PC-3 (cell line): ENCODE measurements at regions not wholly inside any gene's neighbourhood (a gene's known extent, or its start where the extent isn't known, plus 50 kb on each side); places are given as distances from the start of the nearest gene placed in this dataset.

ENCODE experiments used
- ATAC-seq: fragments of 200-7000 bp; cut with Tn5 transposase; 2 replicates; pipeline ENCODE4 v1.9.1; 2020; ENCODE audit warnings: mild to moderate bottlenecking, moderate library complexity
- BruUV-seq: library from RNA; stranded (reverse); fragments of 400-500 nt; replicated peaks from 2 replicates; lab custom pipeline; 2021; lab: Mats Ljungman, UMichigan
- CTCF ChIA-PET: fragments of 300-600 bp; sonication (Branson Sonifier 250); formaldehyde crosslinking; loops from one replicate; lab custom pipeline; 2022; ENCODE audit warnings: antibody characterized with exemption; lab: Charles Lee
- POLR2A ChIA-PET: fragments of 300-600 bp; sonication (Branson Sonifier 250); formaldehyde crosslinking; loops from one replicate; lab custom pipeline; 2022; ENCODE audit warnings: antibody characterized with exemption; ENCODE audit not compliant: unreplicated experiment; lab: Charles Lee
- DNase-seq: peaks from one replicate; pipeline ENCODE4 v3.0.0-alpha.2; 2015
- H2AFZ ChIP-seq: fragments of 300-600 bp; sonication (generic); 2 replicates; pipeline ENCODE4 v1.6.0; 2016; ENCODE audit warnings: antibody characterized with exemption, low read length
- H3F3A ChIP-seq: fragments of 300-600 bp; sonication (generic); one replicate; pipeline ENCODE4 v1.6.0; 2017; ENCODE audit warnings: antibody characterized with exemption, low read length, control low read depth, mild to moderate bottlenecking; ENCODE audit not compliant: unreplicated experiment
- H3K27ac ChIP-seq: fragments of 300-600 bp; sonication (generic); 2 replicates; pipeline ENCODE4 v1.5.1; 2016; ENCODE audit warnings: mild to moderate bottlenecking, low read length
- H3K27me3 ChIP-seq: fragments of 300-600 bp; sonication (generic); 2 replicates; pipeline ENCODE4 v1.6.1; 2016; ENCODE audit warnings: low read length, mixed read lengths
- H3K36me3 ChIP-seq: fragments of 300-600 bp; sonication (generic); 2 replicates; pipeline ENCODE4 v1.6.1; 2016; ENCODE audit warnings: low read depth, mixed run types, low read length, mixed read lengths
- H3K4me1 ChIP-seq: fragments of 300-600 bp; sonication (generic); 2 replicates; pipeline ENCODE4 v1.5.1; 2016; ENCODE audit warnings: low read length; ENCODE audit not compliant: insufficient read depth
- H3K4me2 ChIP-seq: fragments of 300-600 bp; sonication (generic); 2 replicates; pipeline ENCODE4 v1.6.0; 2016; ENCODE audit warnings: low read length
- H3K4me3 ChIP-seq: fragments of 300-600 bp; sonication (generic); 2 replicates; pipeline ENCODE4 v1.5.1; 2016; ENCODE audit warnings: mild to moderate bottlenecking, low read length, mixed read lengths
- H3K79me2 ChIP-seq: fragments of 300-600 bp; sonication (generic); 2 replicates; pipeline ENCODE4 v1.6.1; 2017; ENCODE audit warnings: low read length, mixed read lengths
- H3K9ac ChIP-seq: fragments of 300-600 bp; sonication (generic); 2 replicates; pipeline ENCODE4 v1.6.0; 2016; ENCODE audit warnings: mild to moderate bottlenecking, low read length
- H3K9me2 ChIP-seq: fragments of 300-600 bp; sonication (generic); replicated peaks from 2 replicates; pipeline ENCODE4 v1.6.1; 2016; ENCODE audit warnings: mixed run types, low read length, mixed read lengths
- H3K9me3 ChIP-seq: fragments of 300-600 bp; sonication (generic); 2 replicates; pipeline ENCODE4 v1.6.1; 2016; ENCODE audit warnings: low read length, mixed read lengths
- H4K20me1 ChIP-seq: fragments of 300-600 bp; sonication (generic); 2 replicates; pipeline ENCODE4 v1.6.1; 2016; ENCODE audit warnings: low read length, mixed read lengths
- EZH2 ChIP-seq: fragments of 300-600 bp; sonication (generic); IDR thresholded peaks from one replicate; pipeline ENCODE4 v1.6.1; 2017; ENCODE audit warnings: antibody characterized with exemption, mild to moderate bottlenecking, low read length; ENCODE audit not compliant: unreplicated experiment
- EZH2phosphoT487 ChIP-seq: fragments of 300-600 bp; sonication (generic); IDR thresholded peaks from 2 replicates; pipeline ENCODE4 v1.6.1; 2018; ENCODE audit warnings: mild to moderate bottlenecking, antibody characterized with exemption, low read length, borderline replicate concordance
- intact Hi-C: fragments of 100-400 bp; cut with micrococcal nuclease; formaldehyde crosslinking; loops from 2 replicates; pipeline ENCODE4 v1.9.0; 2023
- TF ChIP-seq, protein P1 (sequence below): fragments of 300-600 bp; sonication (generic); conservative IDR thresholded peaks from 2 replicates; pipeline ENCODE4 v1.5.1; 2017; ENCODE audit warnings: antibody characterized with exemption, low read depth, mild to moderate bottlenecking, low read length

DNA sequence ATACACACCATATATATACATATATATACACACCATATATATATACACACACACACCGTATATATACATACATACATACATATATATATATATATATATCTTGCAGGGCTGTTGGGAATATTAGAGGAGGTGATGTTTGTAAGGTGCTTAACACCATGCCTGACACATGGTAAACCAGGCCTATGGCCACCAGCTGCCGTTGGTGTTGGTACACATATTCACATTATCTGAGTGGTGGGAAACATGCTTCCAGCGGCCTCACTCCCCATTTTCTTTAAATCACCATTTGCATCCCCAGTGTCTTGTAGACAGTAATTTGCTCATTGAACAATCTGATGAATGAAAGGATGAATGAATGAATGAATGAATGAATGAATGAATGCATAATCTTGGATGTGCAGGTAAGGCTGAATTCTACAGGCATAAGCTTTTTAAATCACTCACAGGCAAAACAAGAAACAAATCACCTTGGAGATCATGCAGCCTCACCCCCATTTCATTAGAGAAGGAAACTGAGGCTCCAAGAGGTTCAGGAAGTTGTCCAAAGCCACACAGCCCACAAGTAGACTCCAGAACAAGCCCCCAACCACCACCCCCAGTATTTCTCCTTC lies 527.8 kb downstream of the MIAT start:
- H3K9me2 ChIP-seq, result no peaks in the 10 kb centered on the region
- intact Hi-C loops, result no loop called here
- no peaks in the 10 kb centered on the region for H3K36me3 ChIP-seq
- H3K9me3 ChIP-seq, result no peaks in the 10 kb centered on the region
- H3K4me2 ChIP-seq, result no peak overlapping the region
- BruUV-seq, result no TSS peak
- H3F3A ChIP-seq, result no peaks in the 10 kb centered on the region
- TF ChIP-seq, protein P1, sequence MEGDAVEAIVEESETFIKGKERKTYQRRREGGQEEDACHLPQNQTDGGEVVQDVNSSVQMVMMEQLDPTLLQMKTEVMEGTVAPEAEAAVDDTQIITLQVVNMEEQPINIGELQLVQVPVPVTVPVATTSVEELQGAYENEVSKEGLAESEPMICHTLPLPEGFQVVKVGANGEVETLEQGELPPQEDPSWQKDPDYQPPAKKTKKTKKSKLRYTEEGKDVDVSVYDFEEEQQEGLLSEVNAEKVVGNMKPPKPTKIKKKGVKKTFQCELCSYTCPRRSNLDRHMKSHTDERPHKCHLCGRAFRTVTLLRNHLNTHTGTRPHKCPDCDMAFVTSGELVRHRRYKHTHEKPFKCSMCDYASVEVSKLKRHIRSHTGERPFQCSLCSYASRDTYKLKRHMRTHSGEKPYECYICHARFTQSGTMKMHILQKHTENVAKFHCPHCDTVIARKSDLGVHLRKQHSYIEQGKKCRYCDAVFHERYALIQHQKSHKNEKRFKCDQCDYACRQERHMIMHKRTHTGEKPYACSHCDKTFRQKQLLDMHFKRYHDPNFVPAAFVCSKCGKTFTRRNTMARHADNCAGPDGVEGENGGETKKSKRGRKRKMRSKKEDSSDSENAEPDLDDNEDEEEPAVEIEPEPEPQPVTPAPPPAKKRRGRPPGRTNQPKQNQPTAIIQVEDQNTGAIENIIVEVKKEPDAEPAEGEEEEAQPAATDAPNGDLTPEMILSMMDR, result no peak
- TF ChIP-seq EZH2phosphoT487, result no peak
- TF ChIP-seq EZH2, result no peak
- no peaks in the 10 kb centered on the region for H3K4me1 ChIP-seq
- ChIA-PET POLR2A (no interaction called here), CTCF (no interaction called here)
- no peaks in the 10 kb centered on the region for H3K27me3 ChIP-seq
- H2AFZ ChIP-seq, result no peak overlapping the region
- H3K27ac ChIP-seq, result no peak overlapping the region
- DNase-seq (no peak), ATAC-seq (no peak)
- no peak overlapping the region for H3K4me3 ChIP-seq
- no peaks in the 10 kb centered on the region for H4K20me1 ChIP-seq
- no peak overlapping the region for H3K9ac ChIP-seq
- H3K79me2 ChIP-seq, result no peaks in the 10 kb centered on the region

DNA sequence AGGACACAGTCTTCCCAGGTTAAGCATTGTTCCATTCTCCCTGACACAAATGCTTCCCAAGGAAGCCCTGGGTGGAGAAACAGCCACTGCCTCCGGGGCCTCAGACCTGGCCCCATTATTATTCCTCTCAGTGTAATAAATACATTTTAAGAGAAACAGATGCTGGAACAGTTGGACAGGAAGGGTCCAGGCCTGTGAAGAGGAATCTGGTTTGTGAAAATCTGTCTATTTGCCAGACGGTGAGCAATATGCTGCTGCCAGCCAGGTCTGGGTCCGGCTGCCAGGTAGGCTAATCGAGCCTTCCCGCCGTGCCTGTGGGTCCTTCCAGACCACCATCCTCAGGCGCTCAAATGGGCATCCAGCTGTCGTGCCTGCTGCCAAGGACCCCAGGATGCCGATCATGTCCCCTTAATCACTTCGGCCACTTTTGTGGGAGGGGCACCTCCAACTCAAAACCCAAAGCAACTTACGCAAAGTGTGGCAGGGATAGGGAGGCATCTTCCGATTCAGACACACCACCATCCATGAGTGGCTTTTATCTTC lies 528.4 kb downstream of the MIAT start:
- TF ChIP-seq EZH2phosphoT487 (no peak), EZH2 (no peak)
- TF ChIP-seq, protein P1, result no peak
- ATAC-seq, result no peak
- CTCF ChIA-PET, result no interaction called here
- H3K9me3 ChIP-seq, result no peaks in the 10 kb centered on the region
- H3K9me2 ChIP-seq, result no peaks in the 10 kb centered on the region
- BruUV-seq, result no TSS peak
- no peaks in the 10 kb centered on the region for H3K79me2 ChIP-seq
- POLR2A ChIA-PET, result no interaction called here
- no peak overlapping the region for H3K4me2 ChIP-seq
- H3K9ac ChIP-seq, result no peak overlapping the region
- intact Hi-C loops, result no loop called here
- no peaks in the 10 kb centered on the region for H3K36me3 ChIP-seq
- no peaks in the 10 kb centered on the region for H4K20me1 ChIP-seq
- H3F3A ChIP-seq, result no peaks in the 10 kb centered on the region
- H3K4me1 ChIP-seq, result no peaks in the 10 kb centered on the region
- H3K4me3 ChIP-seq, result no peak overlapping the region
- no peak overlapping the region for H3K27ac ChIP-seq
- no peak for DNase-seq
- H3K27me3 ChIP-seq, result no peaks in the 10 kb centered on the region
- H2AFZ ChIP-seq, result no peak overlapping the region

DNA sequence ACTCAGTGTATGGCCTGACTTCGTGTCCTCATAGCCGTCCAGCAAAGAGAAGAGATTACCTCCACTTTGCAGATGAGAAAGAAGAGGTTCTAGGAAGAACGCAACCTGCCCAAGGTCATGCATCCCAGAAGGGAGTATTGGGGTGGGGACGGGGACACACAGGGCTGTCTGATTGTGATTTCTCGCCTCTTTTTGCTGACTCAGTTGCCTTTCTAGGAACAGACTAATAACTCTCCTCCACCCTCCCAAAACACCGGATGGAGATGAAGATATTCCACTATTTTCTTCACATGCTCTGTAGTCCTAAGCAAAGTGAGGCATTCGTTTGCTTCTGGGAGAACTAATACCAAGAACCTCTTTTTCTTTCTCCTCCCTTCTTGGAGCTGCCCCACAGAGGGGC lies 529.3 kb downstream of the MIAT start:
- no peaks in the 10 kb centered on the region for H3K79me2 ChIP-seq
- intact Hi-C loops, result no loop called here
- no peaks in the 10 kb centered on the region for H4K20me1 ChIP-seq
- no peak overlapping the region for H3K27ac ChIP-seq
- no peak overlapping the region for H3K9ac ChIP-seq
- CTCF ChIA-PET, result no interaction called here
- DNase-seq (no peak), ATAC-seq (no peak)
- no peaks in the 10 kb centered on the region for H3K4me1 ChIP-seq
- H3K9me2 ChIP-seq, result no peaks in the 10 kb centered on the region
- H3K4me3 ChIP-seq, result no peak overlapping the region
- no TSS peak for BruUV-seq
- no peaks in the 10 kb centered on the region for H3K36me3 ChIP-seq
- no peak overlapping the region for H3K4me2 ChIP-seq
- no peaks in the 10 kb centered on the region for H3F3A ChIP-seq
- TF ChIP-seq EZH2phosphoT487 (no peak), EZH2 (no peak)
- TF ChIP-seq, protein P1, result no peak
- POLR2A ChIA-PET, result no interaction called here
- H3K9me3 ChIP-seq, result no peaks in the 10 kb centered on the region
- H2AFZ ChIP-seq, result no peak overlapping the region
- no peaks in the 10 kb centered on the region for H3K27me3 ChIP-seq
